ENCODE measurements at regions not wholly inside any gene's neighbourhood (a gene's known extent, or its start where the extent isn't known, plus 50 kb on each side); places are given as distances from the start of the nearest gene placed in this dataset.

DNA sequence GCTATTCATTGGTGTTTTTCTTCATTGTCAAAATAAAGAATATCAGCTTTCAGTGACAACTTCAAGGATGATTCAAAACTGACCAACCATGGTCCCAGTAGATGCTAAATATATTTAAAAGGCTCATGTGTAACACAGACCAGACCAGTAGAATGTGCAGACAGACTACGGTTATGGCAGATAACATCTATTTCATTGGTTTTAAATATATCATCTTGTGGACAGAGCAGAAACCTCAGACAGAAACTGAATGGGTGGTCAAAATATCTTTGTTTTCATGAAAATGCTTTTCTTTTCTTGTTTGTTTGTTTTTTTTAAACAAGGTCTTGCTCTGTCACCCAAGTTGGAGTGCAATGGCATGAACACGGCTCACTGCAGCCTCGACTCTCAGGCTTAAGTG, 107.4 kb upstream of the CREB1 start:
- TF ChIP-seq POLR2AphosphoS5 (IDR thresholded peaks at IDR 0.05; ENCODE audit: low read depth, low read length) (no peak), EZH2phosphoT487 (IDR thresholded peaks at IDR 0.05; ENCODE audit: borderline replicate concordance, low read depth) (no peak), ELF1 (IDR thresholded peaks at IDR 0.05) (no peak), SMC3 (IDR thresholded peaks at IDR 0.05; ENCODE audit: low read depth, low read length) (no peak), TCF12 (IDR thresholded peaks at IDR 0.05) (peak; percentile 40; the same call in 1 of the 2 replicates)
- TF ChIP-seq, protein P1, sequence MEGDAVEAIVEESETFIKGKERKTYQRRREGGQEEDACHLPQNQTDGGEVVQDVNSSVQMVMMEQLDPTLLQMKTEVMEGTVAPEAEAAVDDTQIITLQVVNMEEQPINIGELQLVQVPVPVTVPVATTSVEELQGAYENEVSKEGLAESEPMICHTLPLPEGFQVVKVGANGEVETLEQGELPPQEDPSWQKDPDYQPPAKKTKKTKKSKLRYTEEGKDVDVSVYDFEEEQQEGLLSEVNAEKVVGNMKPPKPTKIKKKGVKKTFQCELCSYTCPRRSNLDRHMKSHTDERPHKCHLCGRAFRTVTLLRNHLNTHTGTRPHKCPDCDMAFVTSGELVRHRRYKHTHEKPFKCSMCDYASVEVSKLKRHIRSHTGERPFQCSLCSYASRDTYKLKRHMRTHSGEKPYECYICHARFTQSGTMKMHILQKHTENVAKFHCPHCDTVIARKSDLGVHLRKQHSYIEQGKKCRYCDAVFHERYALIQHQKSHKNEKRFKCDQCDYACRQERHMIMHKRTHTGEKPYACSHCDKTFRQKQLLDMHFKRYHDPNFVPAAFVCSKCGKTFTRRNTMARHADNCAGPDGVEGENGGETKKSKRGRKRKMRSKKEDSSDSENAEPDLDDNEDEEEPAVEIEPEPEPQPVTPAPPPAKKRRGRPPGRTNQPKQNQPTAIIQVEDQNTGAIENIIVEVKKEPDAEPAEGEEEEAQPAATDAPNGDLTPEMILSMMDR (IDR thresholded peaks at IDR 0.05), result no peak
- TF ChIP-seq, protein P2, sequence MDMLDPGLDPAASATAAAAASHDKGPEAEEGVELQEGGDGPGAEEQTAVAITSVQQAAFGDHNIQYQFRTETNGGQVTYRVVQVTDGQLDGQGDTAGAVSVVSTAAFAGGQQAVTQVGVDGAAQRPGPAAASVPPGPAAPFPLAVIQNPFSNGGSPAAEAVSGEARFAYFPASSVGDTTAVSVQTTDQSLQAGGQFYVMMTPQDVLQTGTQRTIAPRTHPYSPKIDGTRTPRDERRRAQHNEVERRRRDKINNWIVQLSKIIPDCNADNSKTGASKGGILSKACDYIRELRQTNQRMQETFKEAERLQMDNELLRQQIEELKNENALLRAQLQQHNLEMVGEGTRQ (IDR thresholded peaks at IDR 0.05; ENCODE audit: borderline replicate concordance, low read depth, low read length), result no peak
- TF ChIP-seq, protein P3, sequence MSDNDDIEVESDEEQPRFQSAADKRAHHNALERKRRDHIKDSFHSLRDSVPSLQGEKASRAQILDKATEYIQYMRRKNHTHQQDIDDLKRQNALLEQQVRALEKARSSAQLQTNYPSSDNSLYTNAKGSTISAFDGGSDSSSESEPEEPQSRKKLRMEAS (IDR thresholded peaks at IDR 0.05; ENCODE audit: low read depth), result no peak
